H1 (cell line): ENCODE measurements at regions not wholly inside any gene's neighbourhood (a gene's known extent, or its start where the extent isn't known, plus 50 kb on each side); places are given as distances from the start of the nearest gene placed in this dataset.

Experiments used
- CTCF ChIA-PET: fragments of 300-600 bp; sonication (Branson Sonifier 250); formaldehyde crosslinking; loops from one replicate; lab custom pipeline; 2021; ENCODE audit not compliant: partially characterized antibody; lab: Charles Lee
- POLR2A ChIA-PET: fragments of 300-600 bp; sonication (Branson Sonifier 250); formaldehyde crosslinking; loops from one replicate; lab custom pipeline; 2021; ENCODE audit warnings: inconsistent platforms; ENCODE audit not compliant: partially characterized antibody; lab: Charles Lee
- DNase-seq, 2 experiments: peaks; one replicate each; pipeline versions ENCODE4 v3.0.0 to v3.0.0-alpha.2; 2010 to 2022; ENCODE audit warnings: low spot score in 2 of 2, low read depth in 1 of 2, mixed read lengths in 1 of 2
- FAIRE-seq: peaks from 2 replicates; lab custom pipeline; 2011; peaks lifted over from hg19 to GRCh38; lab: Jason Lieb, UNC
- H2AFZ ChIP-seq: 2 replicates; pipeline ENCODE4 v1.8.1; 2012; ENCODE audit warnings: low read length, inconsistent platforms
- H2AK5ac ChIP-seq: 2 replicates; pipeline ENCODE4 v1.6.1; 2013; ENCODE audit warnings: low read depth, low read length
- H2BK120ac ChIP-seq: replicated peaks from 2 replicates; pipeline ENCODE3; 2013; ENCODE audit warnings: low read depth, low read length, inconsistent platforms
- H2BK12ac ChIP-seq: 2 replicates; pipeline ENCODE4 v1.6.1; 2013; ENCODE audit warnings: low read depth, low read length
- H2BK15ac ChIP-seq: 2 replicates; pipeline ENCODE4 v1.6.1; 2013; ENCODE audit warnings: low read length
- H2BK20ac ChIP-seq: 2 replicates; pipeline ENCODE4 v1.6.1; 2013; ENCODE audit warnings: low read length
- H2BK5ac ChIP-seq: 2 replicates; pipeline ENCODE4 v1.6.1; 2013; ENCODE audit warnings: low read depth, low read length
- H3K14ac ChIP-seq: 2 replicates; pipeline ENCODE4 v1.6.1; 2013; ENCODE audit warnings: inconsistent platforms; ENCODE audit not compliant: insufficient read length
- H3K18ac ChIP-seq: 2 replicates; pipeline ENCODE4 v1.6.1; 2013; ENCODE audit warnings: low read length; ENCODE audit errors: extremely low read depth
- H3K23ac ChIP-seq: 2 replicates; pipeline ENCODE4 v1.6.1; 2013; ENCODE audit warnings: inconsistent platforms; ENCODE audit not compliant: insufficient read length
- H3K23me2 ChIP-seq: 2 replicates; pipeline ENCODE4 v1.6.1; 2013; ENCODE audit warnings: low read depth, low read length
- H3K27ac ChIP-seq: 2 replicates; pipeline ENCODE4 v1.6.1; 2011; ENCODE audit warnings: low read depth, low read length, inconsistent platforms
- H3K27me3 ChIP-seq, 4 experiments: replicated peaks in 1 of 4; 1 replicate in 1 of 4; 2 replicates in 3 of 4; pipeline versions ENCODE4 v1.6.1 to v1.8.1; 2011 to 2013; ENCODE audit warnings: low read length in 3 of 4, mild to moderate bottlenecking in 3 of 4, inconsistent platforms in 2 of 4, mixed read lengths in 2 of 4, moderate library complexity in 1 of 4; ENCODE audit not compliant: control insufficient read depth in 3 of 4, insufficient read depth in 3 of 4; ENCODE audit errors: extremely low read depth in 1 of 4
- H3K36me3 ChIP-seq, 4 experiments: 2 replicates each; pipeline versions ENCODE4 v1.6.1 to v1.8.1; 2011 to 2013; ENCODE audit warnings: mild to moderate bottlenecking in 4 of 4, low read length in 3 of 4, moderate library complexity in 2 of 4, control low read depth in 1 of 4, inconsistent platforms in 1 of 4; ENCODE audit not compliant: insufficient read depth in 4 of 4, control insufficient read depth in 2 of 4
- H3K4ac ChIP-seq: replicated peaks from 2 replicates; pipeline ENCODE3; 2013; ENCODE audit warnings: low read length, low read depth, mixed read lengths, inconsistent platforms; ENCODE audit not compliant: insufficient read length
- H3K4me1 ChIP-seq, 4 experiments: replicated peaks in 1 of 4; 1 replicate in 1 of 4; 2 replicates in 3 of 4; pipeline versions ENCODE4 v1.6.1 to v1.8.1; 2011 to 2013; ENCODE audit warnings: low read length in 3 of 4, inconsistent platforms in 2 of 4, mixed read lengths in 1 of 4; ENCODE audit not compliant: insufficient read depth in 4 of 4, control insufficient read depth in 3 of 4
- H3K4me2 ChIP-seq, 2 experiments: 2 replicates each; pipeline versions ENCODE4 v1.6.1 to v1.8.1; 2011 to 2013; ENCODE audit warnings: low read depth in 2 of 2, low read length in 2 of 2, control low read depth in 1 of 2, inconsistent platforms in 1 of 2, mild to moderate bottlenecking in 1 of 2; ENCODE audit not compliant: insufficient read depth in 1 of 2
- H3K4me3 ChIP-seq, 4 experiments: fragments of 200-600, 300-600 bp in 1 of 4; sonication (generic), shearing (Covaris generic), sonication (Bioruptor Twin) in 1 of 4; 2 replicates each; pipeline versions ENCODE4 v1.5.1 to v1.8.1; 2011 to 2016; ENCODE audit warnings: low read length in 4 of 4, low read depth in 3 of 4, control low read depth in 2 of 4, inconsistent platforms in 2 of 4, mild to moderate bottlenecking in 2 of 4, mixed read lengths in 1 of 4, moderate library complexity in 1 of 4; ENCODE audit not compliant: insufficient read depth in 2 of 4; ENCODE audit errors: extremely low read depth in 1 of 4
- H3K56ac ChIP-seq: replicated peaks from 2 replicates; pipeline ENCODE3; 2013; ENCODE audit warnings: low read depth, mild to moderate bottlenecking, mixed read lengths, low read length, inconsistent platforms; ENCODE audit not compliant: insufficient read length
- H3K79me1 ChIP-seq: 2 replicates; pipeline ENCODE4 v1.6.1; 2013; ENCODE audit warnings: low read depth, low read length, control low read depth
- H3K79me2 ChIP-seq, 2 experiments: 2 replicates each; pipeline versions ENCODE4 v1.6.1 to v1.8.1; 2012 to 2013; ENCODE audit warnings: low read length in 2 of 2, mild to moderate bottlenecking in 2 of 2, inconsistent platforms in 1 of 2; ENCODE audit not compliant: insufficient read depth in 2 of 2, control insufficient read depth in 1 of 2
- H3K9ac ChIP-seq, 4 experiments: replicated peaks in 1 of 4; 1 replicate in 1 of 4; 2 replicates in 3 of 4; pipeline versions ENCODE4 v1.6.1 to v1.8.1; 2011 to 2013; ENCODE audit warnings: low read depth in 3 of 4, low read length in 3 of 4, control low read depth in 2 of 4, mild to moderate bottlenecking in 2 of 4, moderate library complexity in 2 of 4, inconsistent platforms in 1 of 4; ENCODE audit errors: extremely low read depth in 1 of 4
- H3K9me3 ChIP-seq, 2 experiments: 2 replicates each; pipeline versions ENCODE4 v1.6.1 to v1.8.1; 2012 to 2013; ENCODE audit warnings: mild to moderate bottlenecking in 2 of 2, moderate library complexity in 2 of 2, control low read depth in 1 of 2, inconsistent platforms in 1 of 2, low read depth in 1 of 2, low read length in 1 of 2, mixed read lengths in 1 of 2; ENCODE audit not compliant: insufficient read depth in 2 of 2
- H4K20me1 ChIP-seq, 2 experiments: replicated peaks in 1 of 2; 2 replicates each; pipeline versions ENCODE3 to v1.8.1; 2011 to 2013; ENCODE audit warnings: inconsistent platforms in 2 of 2, low read length in 2 of 2, mild to moderate bottlenecking in 1 of 2; ENCODE audit not compliant: insufficient read depth in 2 of 2, control insufficient read depth in 1 of 2
- H4K5ac ChIP-seq: 2 replicates; pipeline ENCODE4 v1.6.1; 2013; ENCODE audit warnings: low read length, low read depth, mixed read lengths, inconsistent platforms; ENCODE audit not compliant: insufficient read length
- H4K8ac ChIP-seq: 2 replicates; pipeline ENCODE4 v1.8.0; 2013; ENCODE audit warnings: mild to moderate bottlenecking, moderate library complexity, low read length, inconsistent platforms; ENCODE audit not compliant: insufficient read depth; ENCODE audit errors: extremely low read depth
- H4K91ac ChIP-seq: replicated peaks from 2 replicates; pipeline ENCODE3; 2013; ENCODE audit warnings: low read length, mixed read lengths, inconsistent platforms; ENCODE audit not compliant: insufficient read length
- CHD1 ChIP-seq: IDR thresholded peaks from 2 replicates; pipeline ENCODE4 v1.6.1; 2012; ENCODE audit warnings: low read depth, low read length, improper control_type of control experiment
- EGR1 ChIP-seq: IDR thresholded peaks from 2 replicates; pipeline ENCODE4 v1.6.1; 2011; ENCODE audit warnings: low read depth, low read length, borderline replicate concordance
- FOSL1 ChIP-seq: IDR thresholded peaks from 2 replicates; pipeline ENCODE4 v1.6.1; 2011; ENCODE audit warnings: mild to moderate bottlenecking, low read depth, low read length, moderate library complexity; ENCODE audit not compliant: insufficient read depth
- HDAC6 ChIP-seq: IDR thresholded peaks from one replicate; pipeline ENCODE4 v1.7.1; 2012; ENCODE audit warnings: low read depth, mild to moderate bottlenecking, inconsistent platforms, low read length, moderate library complexity
- PHF8 ChIP-seq: fragments of 200-600 bp; sonication (generic); conservative IDR thresholded peaks from 2 replicates; pipeline ENCODE4 v1.7.1; 2012; ENCODE audit warnings: low read depth, mild to moderate bottlenecking, inconsistent platforms, low read length, moderate library complexity
- POLR2AphosphoS5 ChIP-seq: IDR thresholded peaks from 2 replicates; pipeline ENCODE4 v1.6.1; 2011; ENCODE audit warnings: low read depth, low read length
- RNF2 ChIP-seq: fragments of 200-900, 300-1000 bp; sonication (generic); IDR thresholded peaks from 2 replicates; pipeline ENCODE4 v1.7.1; 2016; ENCODE audit warnings: borderline replicate concordance, low read depth, mild to moderate bottlenecking, antibody characterized with exemption, low read length; ENCODE audit not compliant: poor library complexity, severe bottlenecking; ENCODE audit errors: missing control alignments
- RXRA ChIP-seq: IDR thresholded peaks from 2 replicates; pipeline ENCODE4 v1.6.1; 2011; ENCODE audit warnings: low read depth, mild to moderate bottlenecking, low read length, moderate library complexity; ENCODE audit not compliant: insufficient read depth
- SAP30 ChIP-seq: fragments of 300-600 bp; sonication (generic); IDR thresholded peaks from 2 replicates; pipeline ENCODE4 v1.7.1; 2012; ENCODE audit warnings: low read length, moderate library complexity, mild to moderate bottlenecking, inconsistent platforms; ENCODE audit not compliant: insufficient read depth, insufficient replicate concordance
- SP2 ChIP-seq: IDR thresholded peaks from 2 replicates; pipeline ENCODE4 v1.6.1; 2012; ENCODE audit warnings: mild to moderate bottlenecking, low read length, inconsistent platforms
- SP4 ChIP-seq: IDR thresholded peaks from 2 replicates; pipeline ENCODE4 v1.6.1; 2012; ENCODE audit warnings: low read length, inconsistent platforms
- SUZ12 ChIP-seq: fragments of 200-600 bp; sonication (generic); IDR thresholded peaks from 2 replicates; pipeline ENCODE4 v1.6.1; 2012; ENCODE audit warnings: mild to moderate bottlenecking, inconsistent platforms, low read length, moderate library complexity, mixed read lengths
- TAF1 ChIP-seq: IDR thresholded peaks from 2 replicates; pipeline ENCODE4 v1.6.1; 2011; ENCODE audit warnings: mild to moderate bottlenecking, low read depth, low read length
- TCF12 ChIP-seq: IDR thresholded peaks from 2 replicates; pipeline ENCODE4 v1.6.1; 2011; ENCODE audit warnings: low read depth, mild to moderate bottlenecking, low read length
- WGBS, 2 experiments: shearing (Covaris generic) in 1 of 2; methylation state at CpG; one replicate each; pipeline versions ENCODE4 v1.1.6 to v1.1.7; 2013 to 2015; ENCODE audit warnings: low lambda C conversion rate in 2 of 2, mixed read lengths in 2 of 2, inconsistent platforms in 1 of 2, low coverage in 1 of 2, missing lambda C conversion rate in 1 of 2; ENCODE audit not compliant: insufficient replicate concordance in 2 of 2, insufficient coverage in 1 of 2, insufficient read length in 1 of 2; ENCODE audit errors: extremely low coverage in 1 of 2, missing lambda C conversion rate in 1 of 2; 5-methylcytosine and 5-hydroxymethylcytosine counted together

DNA sequence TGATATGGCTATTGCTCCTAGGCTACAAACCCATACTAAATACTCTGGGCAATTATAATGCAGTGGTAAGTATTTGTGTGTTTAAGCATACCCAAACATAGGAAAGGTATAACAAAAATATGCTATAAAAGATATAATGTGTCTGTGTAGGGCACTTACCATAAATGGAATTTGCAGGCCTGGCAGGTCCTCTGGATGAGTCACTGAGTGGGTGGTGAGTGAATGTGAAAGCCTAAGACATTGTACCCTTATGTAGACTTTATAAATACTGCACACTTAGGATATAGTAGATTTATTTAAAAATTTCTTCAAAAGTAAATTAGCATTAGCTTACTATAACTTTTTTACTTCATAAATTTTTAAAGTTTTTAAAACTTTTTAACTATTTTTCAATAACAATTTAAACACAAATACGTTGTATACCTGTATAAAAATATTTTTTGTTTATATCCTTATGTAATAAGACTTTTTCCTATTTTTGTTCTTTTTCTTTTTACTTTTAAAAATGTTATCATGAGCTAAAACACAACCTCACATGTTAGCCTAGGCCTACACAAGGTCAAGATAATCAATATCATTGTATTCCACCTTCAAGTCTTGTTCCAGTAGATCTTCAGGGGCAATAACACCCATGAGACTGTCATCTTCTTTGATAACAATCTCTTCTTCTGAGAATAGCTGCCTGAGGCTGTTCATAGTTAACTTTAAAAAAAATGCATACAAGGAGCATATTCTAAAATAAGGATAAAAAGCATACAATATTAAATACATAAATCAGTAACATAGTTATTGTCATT is 306.3 kb upstream of the RGS18 start:
- no peaks in the 10 kb centered on the region for H3K36me3 ChIP-seq
- H2BK120ac ChIP-seq, result no peak overlapping the region
- H3K23me2 ChIP-seq, result no peaks in the 10 kb centered on the region
- no peak overlapping the region for H2BK12ac ChIP-seq
- no peak overlapping the region for H4K5ac ChIP-seq
- no peaks in the 10 kb centered on the region for H4K20me1 ChIP-seq
- no peak overlapping the region for H2AK5ac ChIP-seq
- H3K4me3 ChIP-seq, result no peak overlapping the region
- H3K9me3 ChIP-seq, result no peaks in the 10 kb centered on the region
- no peak overlapping the region for H3K18ac ChIP-seq
- H3K23ac ChIP-seq, result no peak overlapping the region
- no peak overlapping the region for H4K8ac ChIP-seq
- H2AFZ ChIP-seq, result no peak overlapping the region
- H3K79me2 ChIP-seq, result no peaks in the 10 kb centered on the region
- WGBS, 2 experiments, result 80% methylated on average over 1 of the region's 1 CpG; no CpG with 5 or more reads in 1 of the 2 experiments
- ChIA-PET POLR2A (no interaction called here), CTCF (interaction anchor here (1.2 kb wide), 1 partner anchor 37 kb away, joined by 4 read pairs; no protein-coding TSS in a partner anchor)
- H3K27me3 ChIP-seq, result no peaks in the 10 kb centered on the region
- DNase-seq, result no peak
- H2BK20ac ChIP-seq, result no peak overlapping the region
- H4K91ac ChIP-seq, result no peak overlapping the region
- no peak overlapping the region for H3K14ac ChIP-seq
- H3K27ac ChIP-seq, result no peak overlapping the region
- H3K9ac ChIP-seq, result no peak overlapping the region
- no peak overlapping the region for H2BK15ac ChIP-seq
- no peak overlapping the region for H3K4ac ChIP-seq
- no peak for FAIRE-seq
- no peaks in the 10 kb centered on the region for H3K4me1 ChIP-seq
- no peak overlapping the region for H2BK5ac ChIP-seq
- no peak overlapping the region for H3K4me2 ChIP-seq
- no peaks in the 10 kb centered on the region for H3K79me1 ChIP-seq
- no peak overlapping the region for H3K56ac ChIP-seq
- no peak for TF ChIP-seq PHF8
- TF ChIP-seq SP2, result no peak
- TF ChIP-seq HDAC6, result no peak
- TF ChIP-seq FOSL1, result no peak
- TF ChIP-seq EGR1, result no peak
- no peak for TF ChIP-seq POLR2AphosphoS5
- TF ChIP-seq SUZ12, result no peak
- TF ChIP-seq TCF12, result no peak
- no peak for TF ChIP-seq CHD1
- no peak for TF ChIP-seq RNF2
- TF ChIP-seq SAP30, result no peak
- TF ChIP-seq RXRA, result no peak
- TF ChIP-seq SP4, result no peak
- no peak for TF ChIP-seq TAF1
